Astrocyte (in vitro differentiated cells and primary cell): ENCODE measurements at regions not wholly inside any gene's neighbourhood (a gene's known extent, or its start where the extent isn't known, plus 50 kb on each side); places are given as distances from the start of the nearest gene placed in this dataset.

Source experiments
- DNase-seq: peaks from one replicate; pipeline ENCODE4 v3.0.0-alpha.2; 2010; ENCODE audit warnings: low read depth
- FAIRE-seq: peaks from 2 replicates; lab custom pipeline; 2011; peaks lifted over from hg19 to GRCh38; lab: Jason Lieb, UNC
- H2AFZ ChIP-seq: 2 replicates; pipeline ENCODE4 v1.6.0; 2012; ENCODE audit warnings: low read depth, low read length, inconsistent platforms
- H3K27ac ChIP-seq: 2 replicates; pipeline ENCODE4 v1.5.1; 2011; ENCODE audit warnings: low read depth, low read length, inconsistent platforms
- H3K27me3 ChIP-seq: 2 replicates; pipeline ENCODE4 v1.6.0; 2011; ENCODE audit warnings: low read length, inconsistent platforms; ENCODE audit not compliant: insufficient read depth
- H3K36me3 ChIP-seq: 2 replicates; pipeline ENCODE4 v1.5.1; 2011; ENCODE audit warnings: low read length, inconsistent platforms; ENCODE audit not compliant: insufficient read depth
- H3K4me1 ChIP-seq: 2 replicates; pipeline ENCODE4 v1.5.1; 2011; ENCODE audit warnings: low read length, inconsistent platforms; ENCODE audit not compliant: insufficient read depth
- H3K4me2 ChIP-seq: 2 replicates; pipeline ENCODE4 v1.6.0; 2012; ENCODE audit warnings: low read length, inconsistent platforms
- H3K4me3 ChIP-seq: 2 replicates; pipeline ENCODE4 v1.5.1; 2011; ENCODE audit warnings: low read depth, mild to moderate bottlenecking, low read length, inconsistent platforms; ENCODE audit not compliant: insufficient read depth
- H3K79me2 ChIP-seq: 2 replicates; pipeline ENCODE4 v1.6.0; 2012; ENCODE audit warnings: mild to moderate bottlenecking, low read length, inconsistent platforms; ENCODE audit not compliant: insufficient read depth
- H3K9ac ChIP-seq: 2 replicates; pipeline ENCODE4 v1.6.0; 2012; ENCODE audit warnings: mild to moderate bottlenecking, low read length, inconsistent platforms
- H3K9me3 ChIP-seq: 2 replicates; pipeline ENCODE4 v1.5.1; 2012; ENCODE audit warnings: low read depth, mild to moderate bottlenecking, low read length, inconsistent platforms; ENCODE audit not compliant: insufficient read depth
- H4K20me1 ChIP-seq: 2 replicates; pipeline ENCODE4 v1.6.0; 2012; ENCODE audit warnings: low read length, inconsistent platforms; ENCODE audit not compliant: insufficient read depth
- H3K27ac Mint-ChIP-seq: one replicate; pipeline ENCODE4 v1.8.0; 2021; ENCODE audit warnings: mild to moderate bottlenecking, mixed read lengths; ENCODE audit not compliant: unreplicated experiment
- H3K27me3 Mint-ChIP-seq: one replicate; pipeline ENCODE4 v1.8.0; 2021; ENCODE audit warnings: low read depth, mixed read lengths; ENCODE audit not compliant: unreplicated experiment
- H3K36me3 Mint-ChIP-seq: one replicate; pipeline ENCODE4 v1.8.0; 2021; ENCODE audit warnings: low read depth, mixed read lengths; ENCODE audit not compliant: unreplicated experiment
- H3K4me1 Mint-ChIP-seq: one replicate; pipeline ENCODE4 v1.8.0; 2021; ENCODE audit warnings: low read depth, mixed read lengths; ENCODE audit not compliant: unreplicated experiment
- H3K4me3 Mint-ChIP-seq: one replicate; pipeline ENCODE4 v1.8.0; 2021; ENCODE audit warnings: mild to moderate bottlenecking, moderate library complexity, mixed read lengths; ENCODE audit not compliant: unreplicated experiment
- H3K9me3 Mint-ChIP-seq: one replicate; pipeline ENCODE4 v1.8.0; 2021; ENCODE audit warnings: mild to moderate bottlenecking, mixed read lengths; ENCODE audit not compliant: unreplicated experiment
- CTCF ChIP-seq: IDR thresholded peaks from 2 replicates; pipeline ENCODE4 v1.5.1; 2011; ENCODE audit warnings: low read depth, mild to moderate bottlenecking, inconsistent platforms, low read length, moderate library complexity; ENCODE audit not compliant: insufficient read depth
- EZH2 ChIP-seq: IDR thresholded peaks from 2 replicates; pipeline ENCODE4 v1.6.1; 2012; ENCODE audit warnings: mild to moderate bottlenecking, low read length, inconsistent platforms; ENCODE audit not compliant: insufficient read depth

- TF ChIP-seq CTCF (no peak), EZH2 (no peak)
- Histone ChIP-seq H3K9ac (no peak overlapping the region), H3K27me3 (no peaks in the 10 kb centered on the region), H3K9me3 (peaks cover 3% of the 10 kb centered on the region), H2AFZ (no peak overlapping the region), H3K4me3 (no peak overlapping the region), H3K27ac (no peak overlapping the region), H4K20me1 (no peaks in the 10 kb centered on the region), H3K36me3 (no peaks in the 10 kb centered on the region), H3K79me2 (no peaks in the 10 kb centered on the region), H3K4me2 (no peak overlapping the region), H3K4me1 (no peaks in the 10 kb centered on the region)
- no peak for FAIRE-seq
- Mint-ChIP-seq H3K27ac (no peak overlapping the region), H3K4me3 (no peak overlapping the region), H3K36me3 (no peaks in the 10 kb centered on the region), H3K9me3 (peaks cover 3% of the 10 kb centered on the region), H3K4me1 (no peaks in the 10 kb centered on the region), H3K27me3 (no peaks in the 10 kb centered on the region)
- DNase-seq: no peak
Observed at GRCh38 chr14:81849714-81850113, 316.1 kb upstream of the SEL1L start.

GRCh38 chr14:81855007-81855406 lies 321.4 kb upstream of the SEL1L start:
- TF ChIP-seq EZH2: no peak
- no peak for TF ChIP-seq CTCF
- no peaks in the 10 kb centered on the region for H3K4me1 ChIP-seq
- no peaks in the 10 kb centered on the region for H4K20me1 ChIP-seq
- Mint-ChIP-seq H3K27ac (no peak overlapping the region), H3K27me3 (no peaks in the 10 kb centered on the region), H3K4me3 (no peak overlapping the region), H3K4me1 (no peaks in the 10 kb centered on the region), H3K36me3 (no peaks in the 10 kb centered on the region), H3K9me3 (peaks cover 20% of the 10 kb centered on the region)
- DNase-seq: no peak
- H3K36me3 ChIP-seq: no peaks in the 10 kb centered on the region
- no peaks in the 10 kb centered on the region for H3K79me2 ChIP-seq
- no peaks in the 10 kb centered on the region for H3K27me3 ChIP-seq
- H3K4me3 ChIP-seq: no peak overlapping the region
- H2AFZ ChIP-seq: no peak overlapping the region
- no peak overlapping the region for H3K4me2 ChIP-seq
- no peak overlapping the region for H3K9ac ChIP-seq
- peaks cover 3% of the 10 kb centered on the region for H3K9me3 ChIP-seq
- FAIRE-seq: no peak
- no peak overlapping the region for H3K27ac ChIP-seq

- no peaks in the 10 kb centered on the region for H3K4me1 ChIP-seq
- peaks cover 3% of the 10 kb centered on the region for H3K9me3 ChIP-seq
- H3K9ac ChIP-seq: no peak overlapping the region
- no peak overlapping the region for H2AFZ ChIP-seq
- H3K27ac ChIP-seq: no peak overlapping the region
- Mint-ChIP-seq H3K9me3 (peaks cover 20% of the 10 kb centered on the region), H3K4me3 (no peak overlapping the region), H3K36me3 (no peaks in the 10 kb centered on the region), H3K27me3 (no peaks in the 10 kb centered on the region), H3K27ac (no peak overlapping the region), H3K4me1 (no peaks in the 10 kb centered on the region)
- H3K79me2 ChIP-seq: no peaks in the 10 kb centered on the region
- H3K4me2 ChIP-seq: no peak overlapping the region
- H4K20me1 ChIP-seq: no peaks in the 10 kb centered on the region
- H3K4me3 ChIP-seq: no peak overlapping the region
- FAIRE-seq (no peak), DNase-seq (no peak)
- TF ChIP-seq EZH2: no peak
- no peak for TF ChIP-seq CTCF
- H3K36me3 ChIP-seq: no peaks in the 10 kb centered on the region
- no peaks in the 10 kb centered on the region for H3K27me3 ChIP-seq
Observed at GRCh38 chr14:81859046-81859445, 325.4 kb upstream of the SEL1L start.
